SK-N-SH treated with all-trans-retinoic acid at 6 μM for 48 hours (cell line): ENCODE measurements at regions not wholly inside any gene's neighbourhood (a gene's known extent, or its start where the extent isn't known, plus 50 kb on each side); places are given as distances from the start of the nearest gene placed in this dataset.

Source experiments
- ATAC-seq: fragments of 200-7000 bp; cut with Tn5 transposase; 3 replicates; pipeline ENCODE4 v1.9.1; 2020; ENCODE audit warnings: mild to moderate bottlenecking, moderate library complexity
- ARNTL ChIP-seq: fragments of 450-650 bp; formaldehyde crosslinking; IDR thresholded peaks from 2 replicates; pipeline ENCODE4 v1.5.0; 2020; ENCODE audit warnings: low read depth, mild to moderate bottlenecking, moderate library complexity, borderline replicate concordance
- BACH2 ChIP-seq: fragments of 250-450 bp; sonication (Bioruptor Pico); IDR thresholded peaks from 2 replicates; pipeline ENCODE4 v1.9.0; 2021; ENCODE audit warnings: mild to moderate bottlenecking, borderline replicate concordance
- CREB5 ChIP-seq: fragments of 250-450 bp; sonication (Bioruptor Pico); IDR thresholded peaks from 2 replicates; pipeline ENCODE4 v1.5.1; 2020; ENCODE audit warnings: low read depth, mild to moderate bottlenecking, moderate library complexity
- CSDC2 ChIP-seq: fragments of 250-450 bp; sonication (Bioruptor Pico); IDR thresholded peaks from 2 replicates; pipeline ENCODE4 v1.5.0; 2020; ENCODE audit warnings: mild to moderate bottlenecking, moderate library complexity
- CSRNP3 ChIP-seq: fragments of 250-450 bp; sonication (Bioruptor Pico); IDR thresholded peaks from 2 replicates; pipeline ENCODE4 v1.5.1; 2021; ENCODE audit warnings: mild to moderate bottlenecking, moderate library complexity
- ESRRG ChIP-seq: fragments of 250-450 bp; sonication (Bioruptor Pico); IDR thresholded peaks from 2 replicates; pipeline ENCODE4 v1.6.1; 2021; ENCODE audit warnings: mild to moderate bottlenecking
- GLIS3 ChIP-seq: fragments of 250-450 bp; sonication (Bioruptor Pico); IDR thresholded peaks from 2 replicates; pipeline ENCODE4 v1.5.0; 2020; ENCODE audit warnings: mild to moderate bottlenecking, moderate library complexity
- ISL1 ChIP-seq: fragments of 250-450 bp; sonication (Bioruptor Pico); IDR thresholded peaks from 2 replicates; pipeline ENCODE4 v2.1.2; 2022; ENCODE audit warnings: mild to moderate bottlenecking, moderate library complexity
- OSR1 ChIP-seq: fragments of 250-450 bp; sonication (Bioruptor Pico); IDR thresholded peaks from 2 replicates; pipeline ENCODE4 v1.8.0; 2022; ENCODE audit warnings: moderate library complexity, mild to moderate bottlenecking, inconsistent platforms
- PATZ1 ChIP-seq: fragments of 250-450 bp; sonication (Bioruptor Pico); IDR thresholded peaks from 2 replicates; pipeline ENCODE4 v1.8.0; 2020; ENCODE audit warnings: mild to moderate bottlenecking, moderate library complexity, borderline replicate concordance
- POU6F1 ChIP-seq: fragments of 250-450 bp; sonication (Bioruptor Pico); IDR thresholded peaks from 2 replicates; pipeline ENCODE4 v1.8.0; 2021; ENCODE audit warnings: low read depth, mild to moderate bottlenecking, moderate library complexity, borderline replicate concordance
- PPARA ChIP-seq: fragments of 250-450 bp; sonication (Bioruptor Pico); IDR thresholded peaks from 2 replicates; pipeline ENCODE4 v1.5.0; 2020; ENCODE audit warnings: mild to moderate bottlenecking, borderline replicate concordance
- RARB ChIP-seq: fragments of 250-450 bp; sonication (Bioruptor Pico); IDR thresholded peaks from 2 replicates; pipeline ENCODE4 v1.8.0; 2021; ENCODE audit warnings: mild to moderate bottlenecking, moderate library complexity
- SNAI2 ChIP-seq: fragments of 250-450 bp; sonication (Bioruptor Pico); IDR thresholded peaks from 2 replicates; pipeline ENCODE4 v1.5.0; 2020; ENCODE audit warnings: mild to moderate bottlenecking, moderate library complexity
- TCF4 ChIP-seq: fragments of 250-450 bp; sonication (Bioruptor Pico); IDR thresholded peaks from 2 replicates; pipeline ENCODE4 v1.8.0; 2021; ENCODE audit warnings: mild to moderate bottlenecking, moderate library complexity, borderline replicate concordance
- TOX ChIP-seq: fragments of 250-450 bp; sonication (Bioruptor Pico); IDR thresholded peaks from 2 replicates; pipeline ENCODE4 v1.8.0; 2021; ENCODE audit warnings: mild to moderate bottlenecking, moderate library complexity, borderline replicate concordance
- TSHZ2 ChIP-seq: fragments of 250-450 bp; sonication (Bioruptor Pico); IDR thresholded peaks from 2 replicates; pipeline ENCODE4 v1.5.0; 2020; ENCODE audit warnings: mild to moderate bottlenecking, moderate library complexity
- ZC3H10 ChIP-seq: fragments of 250-450 bp; sonication (Bioruptor Pico); IDR thresholded peaks from 2 replicates; pipeline ENCODE4 v1.5.1; 2021; ENCODE audit warnings: mild to moderate bottlenecking, moderate library complexity
- ZFP3 ChIP-seq: fragments of 250-450 bp; sonication (Bioruptor Pico); IDR thresholded peaks from 2 replicates; pipeline ENCODE4 v1.5.0; 2020; ENCODE audit warnings: mild to moderate bottlenecking, moderate library complexity
- ZFP30 ChIP-seq: fragments of 450-650 bp; formaldehyde crosslinking; IDR thresholded peaks from 2 replicates; pipeline ENCODE4 v1.5.0; 2022; ENCODE audit warnings: mild to moderate bottlenecking, moderate library complexity
- ZNF70 ChIP-seq: fragments of 450-650 bp; formaldehyde crosslinking; IDR thresholded peaks from 2 replicates; pipeline ENCODE4 v1.5.0; 2020; ENCODE audit warnings: mild to moderate bottlenecking, moderate library complexity
- ZNF8 ChIP-seq: fragments of 450-650 bp; formaldehyde crosslinking; IDR thresholded peaks from 2 replicates; pipeline ENCODE4 v1.5.0; 2020; ENCODE audit warnings: mild to moderate bottlenecking, moderate library complexity

GRCh38 chrX:3192835-3193234 is 151.6 kb downstream of the ARSF start:
- TF ChIP-seq POU6F1 (CRISPR knock-in tag) (no peak), TCF4 (CRISPR knock-in tag) (no peak), CREB5 (CRISPR knock-in tag) (no peak), ZFP3 (CRISPR knock-in tag) (no peak), ZNF70 (CRISPR knock-in tag) (no peak), SNAI2 (CRISPR knock-in tag) (no peak), RARB (no peak), OSR1 (CRISPR knock-in tag) (no peak)
- TF ChIP-seq, all 23 proteins: peak for 0
- no peak for ATAC-seq

GRCh38 chrX:3191796-3192195 is 150.5 kb downstream of the ARSF start:
- TF ChIP-seq ZC3H10 (CRISPR knock-in tag) (no peak), ZFP30 (CRISPR knock-in tag) (no peak), ESRRG (CRISPR knock-in tag) (no peak)
- TF ChIP-seq, all 23 proteins: peak for 0
- no peak for ATAC-seq

GRCh38 chrX:3191201-3191600 is 149.9 kb downstream of the ARSF start:
- no peak for ATAC-seq
- TF ChIP-seq ZC3H10 (CRISPR knock-in tag): no peak
- no peak for TF ChIP-seq CSDC2 (CRISPR knock-in tag)
- no peak for TF ChIP-seq ESRRG (CRISPR knock-in tag)
- no peak for TF ChIP-seq TCF4 (CRISPR knock-in tag)
- TF ChIP-seq PATZ1 (CRISPR knock-in tag): no peak
- TF ChIP-seq BACH2 (CRISPR knock-in tag): no peak
- no peak for TF ChIP-seq ZFP3 (CRISPR knock-in tag)
- TF ChIP-seq RARB: no peak
- TF ChIP-seq CREB5 (CRISPR knock-in tag): no peak
- no peak for TF ChIP-seq ZFP30 (CRISPR knock-in tag)
- no peak for TF ChIP-seq GLIS3

GRCh38 chrX:3184176-3184930 is 143.1 kb downstream of the ARSF start:
- ATAC-seq: no peak
- TF ChIP-seq ZNF8 (CRISPR knock-in tag): no peak
- no peak for TF ChIP-seq POU6F1 (CRISPR knock-in tag)
- TF ChIP-seq PPARA: no peak
- TF ChIP-seq ZC3H10 (CRISPR knock-in tag): no peak
- no peak for TF ChIP-seq GLIS3
- no peak for TF ChIP-seq TOX (CRISPR knock-in tag)
- no peak for TF ChIP-seq TSHZ2 (CRISPR knock-in tag)
- TF ChIP-seq ISL1 (CRISPR knock-in tag): no peak
- no peak for TF ChIP-seq CSDC2 (CRISPR knock-in tag)
- no peak for TF ChIP-seq BACH2 (CRISPR knock-in tag)
- TF ChIP-seq ARNTL (CRISPR knock-in tag): no peak
- no peak for TF ChIP-seq CSRNP3
- no peak for TF ChIP-seq ZFP30 (CRISPR knock-in tag)
- TF ChIP-seq ZNF70 (CRISPR knock-in tag): no peak
- TF ChIP-seq RARB: no peak
- no peak for TF ChIP-seq ESRRG (CRISPR knock-in tag)
- TF ChIP-seq OSR1 (CRISPR knock-in tag): no peak
